Adrenal gland (tissue), 9 donors: ENCODE measurements at regions not wholly inside any gene's neighbourhood (a gene's known extent, or its start where the extent isn't known, plus 50 kb on each side); places are given as distances from the start of the nearest gene placed in this dataset.

ENCODE experiments used
- DNase-seq, 7 donors: peaks; one replicate each; pipeline ENCODE4 v3.0.0-alpha.2; 2019 to 2020
- H3K27ac ChIP-seq, 5 donors: fragments of 200-600 bp; sonication (generic) in 4 of 5; 1 replicate in 3 of 5; 2 replicates in 2 of 5; pipeline versions ENCODE4 v1.5.1 to v1.8.0; 2016 to 2020; ENCODE audit warnings: mild to moderate bottlenecking in 1 of 5
- H3K27me3 ChIP-seq: fragments of 200-600 bp; 2 replicates; pipeline ENCODE4 v1.8.0; 2021
- H3K36me3 ChIP-seq, 2 donors: fragments of 200-600 bp; replicated peaks in 1 of 2; 1 replicate in 1 of 2; 2 replicates in 1 of 2; pipeline versions ENCODE4 v1.5.1 to v1.8.0; 2018 to 2022
- H3K4me1 ChIP-seq, 2 donors: fragments of 200-600 bp; replicated peaks in 1 of 2; 1 replicate in 1 of 2; 2 replicates in 1 of 2; pipeline versions ENCODE4 v1.5.1 to v1.8.0; 2018 to 2021
- H3K4me3 ChIP-seq, 4 donors: fragments of 200-600 bp; sonication (generic) in 3 of 4; one replicate each; pipeline ENCODE4 v1.5.1; 2016 to 2018
- H3K9me3 ChIP-seq, 3 donors: fragments of 200-600 bp; sonication (generic) in 1 of 3; replicated peaks in 1 of 3; 1 replicate in 2 of 3; 2 replicates in 1 of 3; pipeline versions ENCODE4 v1.5.1 to v1.8.0; 2016 to 2021
- POLR2A ChIP-seq, 2 donors: fragments of 450-650 bp; IDR thresholded peaks; one replicate each; pipeline ENCODE4 v1.6.1; 2017; ENCODE audit warnings: antibody characterized with exemption in 2 of 2, mild to moderate bottlenecking in 2 of 2, moderate library complexity in 1 of 2
- WGBS, 4 donors: extraction: QIAGEN DNeasy Blood & Tissue Kit in 2 of 4; methylation state at CpG; one replicate each; pipeline versions ENCODE4 v1.1.5 to v1.1.7; 2013 to 2017; 5-methylcytosine and 5-hydroxymethylcytosine counted together
- intact Hi-C, 2 donors: fragments of 100-400 bp; cut with DNase I; formaldehyde crosslinking; loops; one replicate each; pipeline versions ENCODE4 v1.14.1 to v1.15.0; 2022 to 2023
- TF ChIP-seq, protein P1 (sequence below), 6 experiments: fragments of 450-650 bp in 4 of 6; fragments of 200-600 bp in 2 of 6; sonication (generic) in 1 of 6; IDR thresholded peaks; 1 replicate in 5 of 6; 2 replicates in 1 of 6; pipeline versions ENCODE4 v1.5.1 to v1.8.0; 2016 to 2021; ENCODE audit warnings: antibody characterized with exemption in 6 of 6, mild to moderate bottlenecking in 2 of 6, moderate library complexity in 1 of 6
- donor health status: healthy with polysubstance abuse.
- donor health status: Bipolar disorder and iron deficiency.
- donor health status: DM: yes; HTN: yes; CAD: no.
- donor health status: DM: no; HTN: no; CAD: no.
- donor health status: DM: no; HTN: no; CAD: no.

DNA sequence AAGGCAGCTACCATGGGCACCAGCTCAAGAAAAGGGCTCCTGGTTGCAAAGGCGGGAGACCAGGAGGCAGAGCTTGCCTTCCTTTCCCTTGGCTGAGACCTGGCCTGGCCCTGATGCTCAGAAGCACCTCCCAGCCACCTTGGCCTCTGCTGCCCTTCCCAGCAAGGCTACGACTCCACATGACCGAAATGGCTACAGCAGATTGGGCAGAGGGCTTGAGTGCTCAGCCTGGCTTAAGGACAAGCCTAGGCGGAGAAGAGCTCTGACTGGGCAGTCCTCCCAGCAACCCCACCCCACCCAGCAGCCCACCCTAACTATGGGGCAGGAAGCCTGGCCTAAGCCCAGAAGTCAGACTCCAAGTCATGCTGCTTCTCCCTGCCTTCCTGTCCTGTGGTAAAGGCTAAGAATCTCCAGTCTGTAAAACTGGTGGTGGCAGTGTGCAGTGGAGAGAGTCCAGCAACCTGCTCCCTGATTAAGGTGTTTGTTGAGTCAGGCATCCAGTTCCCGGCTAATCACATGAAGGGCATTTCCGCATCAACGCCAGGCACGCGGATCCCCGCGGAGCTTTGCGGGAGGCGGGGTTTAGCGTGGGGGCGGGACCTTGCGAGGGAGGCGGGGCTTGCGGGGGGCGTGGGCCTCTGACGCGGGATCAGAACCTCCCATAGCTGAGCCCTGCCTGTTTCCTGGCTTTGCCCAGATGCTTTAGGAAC is 256.0 kb downstream of the BCL11A start:
- intact Hi-C loops: no loop called here
- no peaks in the 10 kb centered on the region for H3K36me3 ChIP-seq
- H3K4me3 ChIP-seq: no peak overlapping the region
- WGBS, 4 donors: 48 to 81% (median 58%) methylated on average over 6 to 21 of the region's 21 CpGs
- H3K27me3 ChIP-seq: peaks cover 6% of the 10 kb centered on the region
- H3K27ac ChIP-seq: no peak overlapping the region
- no peaks in the 10 kb centered on the region for H3K4me1 ChIP-seq
- TF ChIP-seq, protein P1, sequence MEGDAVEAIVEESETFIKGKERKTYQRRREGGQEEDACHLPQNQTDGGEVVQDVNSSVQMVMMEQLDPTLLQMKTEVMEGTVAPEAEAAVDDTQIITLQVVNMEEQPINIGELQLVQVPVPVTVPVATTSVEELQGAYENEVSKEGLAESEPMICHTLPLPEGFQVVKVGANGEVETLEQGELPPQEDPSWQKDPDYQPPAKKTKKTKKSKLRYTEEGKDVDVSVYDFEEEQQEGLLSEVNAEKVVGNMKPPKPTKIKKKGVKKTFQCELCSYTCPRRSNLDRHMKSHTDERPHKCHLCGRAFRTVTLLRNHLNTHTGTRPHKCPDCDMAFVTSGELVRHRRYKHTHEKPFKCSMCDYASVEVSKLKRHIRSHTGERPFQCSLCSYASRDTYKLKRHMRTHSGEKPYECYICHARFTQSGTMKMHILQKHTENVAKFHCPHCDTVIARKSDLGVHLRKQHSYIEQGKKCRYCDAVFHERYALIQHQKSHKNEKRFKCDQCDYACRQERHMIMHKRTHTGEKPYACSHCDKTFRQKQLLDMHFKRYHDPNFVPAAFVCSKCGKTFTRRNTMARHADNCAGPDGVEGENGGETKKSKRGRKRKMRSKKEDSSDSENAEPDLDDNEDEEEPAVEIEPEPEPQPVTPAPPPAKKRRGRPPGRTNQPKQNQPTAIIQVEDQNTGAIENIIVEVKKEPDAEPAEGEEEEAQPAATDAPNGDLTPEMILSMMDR (IDR thresholded peaks at IDR 0.05): no peak
- no peak for TF ChIP-seq POLR2A (IDR thresholded peaks at IDR 0.05)
- H3K9me3 ChIP-seq: no peaks in the 10 kb centered on the region
- DNase-seq: no peak

DNA sequence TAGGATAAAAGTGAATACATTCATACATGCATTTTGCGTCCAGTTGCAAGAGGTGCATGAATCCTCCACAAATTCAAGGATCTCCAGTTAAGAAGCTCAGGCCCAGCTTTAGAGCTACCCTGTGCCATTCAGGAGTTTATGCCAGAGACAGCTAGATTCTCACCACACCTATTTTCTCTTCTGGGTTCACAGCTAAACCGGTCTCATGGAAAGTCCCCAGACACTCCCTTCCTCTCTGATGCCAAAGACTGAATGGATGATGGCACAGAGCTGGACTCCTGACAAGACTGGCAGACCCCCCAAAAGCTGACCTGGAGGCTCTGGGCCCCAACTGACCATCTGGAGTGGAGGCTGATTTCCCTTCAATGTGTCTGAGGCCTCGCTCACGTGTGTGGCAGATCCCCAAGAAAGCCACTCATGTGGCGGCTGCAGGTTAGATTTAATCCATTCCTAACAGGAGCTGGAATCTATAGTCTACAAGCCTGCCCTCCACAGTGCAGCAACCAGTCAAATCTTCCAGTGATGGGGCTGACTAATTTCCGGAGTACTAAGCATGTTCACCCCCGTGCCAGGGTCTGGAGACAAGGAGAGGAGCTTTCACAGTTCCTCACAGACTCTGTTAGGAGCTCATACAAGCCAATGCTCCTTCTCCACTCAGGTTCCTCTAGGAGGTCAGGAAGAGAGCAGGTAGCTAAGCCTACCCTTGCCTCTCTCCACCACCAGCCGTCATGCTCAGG is 257.1 kb downstream of the BCL11A start:
- Histone ChIP-seq H3K9me3 (no peaks in the 10 kb centered on the region), H3K4me3 (no peak overlapping the region), H3K27me3 (peaks cover 6% of the 10 kb centered on the region), H3K27ac (no peak overlapping the region), H3K4me1 (no peaks in the 10 kb centered on the region), H3K36me3 (no peaks in the 10 kb centered on the region)
- 91 to 95% (median 94%) methylated on average over 6 to 8 of the region's 8 CpGs for WGBS, 4 donors
- no peak for DNase-seq
- intact Hi-C loops: no loop called here
- TF ChIP-seq POLR2A (IDR thresholded peaks at IDR 0.05): no peak
- TF ChIP-seq, protein P1 (IDR thresholded peaks at IDR 0.05): no peak

DNA sequence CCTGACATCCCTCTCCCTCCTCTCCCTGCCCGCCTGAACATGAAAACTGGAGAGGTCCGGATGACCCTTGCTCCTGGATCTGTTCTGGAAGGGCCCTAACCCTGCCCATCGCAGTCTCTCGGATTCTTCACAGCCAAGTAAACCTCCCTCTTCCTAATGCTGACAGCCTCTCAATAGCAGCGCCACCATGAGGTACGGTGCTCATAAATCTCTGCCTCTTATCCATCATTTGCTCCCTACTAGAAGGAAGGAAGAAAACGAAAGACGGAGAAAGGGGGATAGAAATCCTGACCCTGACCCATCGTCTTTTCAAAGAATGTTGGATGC is 257.9 kb downstream of the BCL11A start:
- WGBS, 4 donors: 79 to 85% (median 81%) methylated on average over 9 of the region's 9 CpGs
- Histone ChIP-seq H3K4me3 (no peak overlapping the region), H3K27me3 (peaks cover 6% of the 10 kb centered on the region), H3K27ac (no peak overlapping the region), H3K36me3 (no peaks in the 10 kb centered on the region), H3K9me3 (no peaks in the 10 kb centered on the region), H3K4me1 (no peaks in the 10 kb centered on the region)
- intact Hi-C loops: no loop called here
- TF ChIP-seq, protein P1 (IDR thresholded peaks at IDR 0.05): no peak
- no peak for DNase-seq

DNA sequence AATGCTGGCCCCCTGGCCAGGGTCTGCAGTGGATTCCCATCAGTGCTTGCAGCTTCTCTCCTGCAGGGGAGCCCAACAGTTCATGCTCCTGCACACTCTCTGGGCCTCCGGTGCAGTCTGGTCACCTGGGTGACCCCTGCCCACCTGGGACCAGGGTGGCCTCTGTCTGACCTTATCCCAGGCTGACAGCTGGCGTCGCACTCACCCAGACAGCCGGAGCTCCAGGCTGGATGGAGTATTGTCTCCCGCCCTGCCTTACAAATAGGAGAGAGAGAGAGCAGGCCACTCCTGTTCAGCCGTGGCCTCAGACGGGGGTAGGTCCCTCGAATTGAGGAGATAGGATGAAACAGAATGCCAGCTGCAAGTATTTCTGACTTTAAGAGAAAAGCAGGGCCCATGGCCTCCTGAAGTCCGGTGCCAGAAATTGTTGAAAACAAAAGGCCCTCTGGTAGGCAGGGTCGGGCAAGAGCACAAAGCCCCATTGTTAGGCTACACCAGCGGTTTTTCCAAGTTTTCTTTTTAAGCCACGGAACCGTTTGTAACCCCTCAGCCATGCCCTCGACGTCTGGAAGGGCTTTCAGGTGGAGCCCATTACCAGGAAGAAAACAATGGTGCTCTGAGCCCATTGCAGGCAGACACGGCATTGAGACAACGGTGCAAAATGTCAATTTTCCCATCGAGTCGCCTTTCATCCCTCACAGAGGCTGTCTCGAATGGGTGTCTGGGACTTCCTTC is 258.4 kb downstream of the BCL11A start:
- Histone ChIP-seq H3K27me3 (peaks cover 6% of the 10 kb centered on the region), H3K4me3 (no peak overlapping the region), H3K27ac (no peak overlapping the region), H3K4me1 (no peaks in the 10 kb centered on the region), H3K9me3 (no peaks in the 10 kb centered on the region), H3K36me3 (no peaks in the 10 kb centered on the region)
- WGBS, 4 donors: 78 to 82% (median 79%) methylated on average over 15 to 20 of the region's 20 CpGs
- intact Hi-C loops: no loop called here
- no peak for DNase-seq
- TF ChIP-seq, protein P1 (IDR thresholded peaks at IDR 0.05): no peak
- TF ChIP-seq POLR2A (IDR thresholded peaks at IDR 0.05): no peak
